ENCODE measurements at regions not wholly inside any gene's neighbourhood (a gene's known extent, or its start where the extent isn't known, plus 50 kb on each side); places are given as distances from the start of the nearest gene placed in this dataset.

DNA sequence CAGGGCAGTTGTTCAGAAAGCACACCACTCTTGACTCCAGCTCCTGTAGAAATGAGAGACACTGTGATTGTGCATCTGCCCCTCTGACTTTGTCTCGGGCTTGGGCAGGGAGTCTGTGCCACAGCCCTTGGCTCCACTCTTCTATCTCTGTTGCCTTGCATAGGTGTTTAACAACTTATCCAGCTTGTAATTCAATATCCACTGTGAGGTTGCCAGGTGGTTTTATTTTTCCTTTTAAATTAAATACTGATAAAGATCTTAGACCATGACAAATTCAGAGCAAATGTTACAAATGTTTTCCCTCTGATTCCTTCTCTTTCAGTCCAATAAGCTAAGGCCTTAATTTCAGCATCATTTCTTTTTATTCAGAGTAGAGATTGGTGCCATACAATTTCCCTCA, 421.7 kb downstream of the STK39 start:
- Histone ChIP-seq H3K9me3 (no peaks in the 10 kb centered on the region), H3K36me3 (no peaks in the 10 kb centered on the region), H3K4me3 (no peak overlapping the region), H3K4me1 (no peaks in the 10 kb centered on the region), H3K27me3 (no peaks in the 10 kb centered on the region), H3K27ac (no peak overlapping the region)
- WGBS, 2 donors: 96 to 100% methylated on average over 1 of the region's 1 CpG
- TF ChIP-seq POLR2A (IDR thresholded peaks at IDR 0.05) (no peak), EP300 (IDR thresholded peaks at IDR 0.05) (no peak)
- TF ChIP-seq, protein P1, sequence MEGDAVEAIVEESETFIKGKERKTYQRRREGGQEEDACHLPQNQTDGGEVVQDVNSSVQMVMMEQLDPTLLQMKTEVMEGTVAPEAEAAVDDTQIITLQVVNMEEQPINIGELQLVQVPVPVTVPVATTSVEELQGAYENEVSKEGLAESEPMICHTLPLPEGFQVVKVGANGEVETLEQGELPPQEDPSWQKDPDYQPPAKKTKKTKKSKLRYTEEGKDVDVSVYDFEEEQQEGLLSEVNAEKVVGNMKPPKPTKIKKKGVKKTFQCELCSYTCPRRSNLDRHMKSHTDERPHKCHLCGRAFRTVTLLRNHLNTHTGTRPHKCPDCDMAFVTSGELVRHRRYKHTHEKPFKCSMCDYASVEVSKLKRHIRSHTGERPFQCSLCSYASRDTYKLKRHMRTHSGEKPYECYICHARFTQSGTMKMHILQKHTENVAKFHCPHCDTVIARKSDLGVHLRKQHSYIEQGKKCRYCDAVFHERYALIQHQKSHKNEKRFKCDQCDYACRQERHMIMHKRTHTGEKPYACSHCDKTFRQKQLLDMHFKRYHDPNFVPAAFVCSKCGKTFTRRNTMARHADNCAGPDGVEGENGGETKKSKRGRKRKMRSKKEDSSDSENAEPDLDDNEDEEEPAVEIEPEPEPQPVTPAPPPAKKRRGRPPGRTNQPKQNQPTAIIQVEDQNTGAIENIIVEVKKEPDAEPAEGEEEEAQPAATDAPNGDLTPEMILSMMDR (IDR thresholded peaks at IDR 0.05): no peak
- no peak for DNase-seq (ENCODE audit: low spot score in 2 of 2)

DNA sequence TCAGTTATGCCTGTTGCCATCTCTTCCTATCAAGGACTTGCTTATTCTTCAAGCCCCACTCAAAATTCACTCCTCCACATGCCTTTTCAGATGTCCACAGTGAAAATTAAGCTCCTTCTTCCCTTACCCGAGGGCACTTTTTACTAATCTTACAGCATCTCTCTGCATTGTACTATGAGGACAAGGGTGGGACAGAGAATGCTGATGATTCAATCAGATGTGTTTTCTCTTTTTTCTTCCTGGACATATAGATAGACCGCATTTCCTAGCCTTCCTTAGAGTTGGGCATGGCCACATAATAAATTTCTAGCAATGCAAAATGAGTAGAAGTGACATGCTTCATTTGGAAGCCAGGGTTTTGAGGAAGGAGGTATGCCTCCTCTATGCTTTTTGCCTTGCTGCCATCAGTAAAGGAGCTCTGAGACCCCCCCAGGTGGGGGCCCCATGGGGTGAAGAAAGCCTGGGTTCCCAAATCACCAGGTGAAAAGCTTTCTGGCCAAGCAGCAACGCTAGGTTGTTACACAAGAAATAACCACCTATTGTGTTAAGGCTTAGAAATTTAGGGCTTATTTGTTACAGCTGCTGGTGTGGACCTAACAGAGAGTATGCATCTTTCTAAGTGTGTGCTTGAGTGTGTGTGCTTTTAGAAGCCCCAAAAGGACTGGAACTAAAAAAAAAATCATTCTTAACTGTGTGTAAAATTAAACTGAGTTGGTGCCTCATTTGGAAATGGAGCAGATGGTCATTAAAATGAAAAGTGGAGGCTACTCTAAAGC, 424.5 kb downstream of the STK39 start:
- Histone ChIP-seq H3K27ac (no peak overlapping the region), H3K27me3 (no peaks in the 10 kb centered on the region), H3K4me3 (no peak overlapping the region), H3K9me3 (no peaks in the 10 kb centered on the region), H3K4me1 (no peaks in the 10 kb centered on the region), H3K36me3 (no peaks in the 10 kb centered on the region)
- TF ChIP-seq POLR2A (IDR thresholded peaks at IDR 0.05) (no peak), EP300 (IDR thresholded peaks at IDR 0.05) (no peak)
- TF ChIP-seq, protein P1 (IDR thresholded peaks at IDR 0.05): no peak
- DNase-seq (ENCODE audit: low spot score in 2 of 2): no peak
- WGBS, 2 donors: 89 to 93% methylated on average over 3 of the region's 3 CpGs

DNA sequence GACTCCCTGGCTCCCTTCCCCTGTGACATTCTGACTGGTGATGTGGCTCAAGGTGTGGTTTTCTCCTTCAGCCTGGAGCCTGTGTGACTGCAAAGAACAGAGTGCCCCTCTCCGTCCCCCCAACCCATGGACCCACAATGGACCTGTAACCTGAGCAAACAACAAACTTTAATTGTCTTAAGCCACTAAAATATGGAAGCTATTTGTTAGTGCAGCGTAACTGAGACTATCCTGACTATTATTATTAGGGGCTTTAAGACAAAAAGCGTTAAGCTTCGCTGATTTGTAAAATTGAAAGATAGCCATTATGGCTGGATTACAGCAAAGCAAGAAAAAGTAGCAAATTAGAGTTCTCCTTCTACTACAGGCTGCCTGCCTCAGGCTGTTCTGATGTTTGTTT, 426.9 kb downstream of the STK39 start:
- Histone ChIP-seq H3K27me3 (no peaks in the 10 kb centered on the region), H3K36me3 (no peaks in the 10 kb centered on the region), H3K4me3 (no peak overlapping the region), H3K27ac (no peak overlapping the region), H3K9me3 (no peaks in the 10 kb centered on the region), H3K4me1 (no peaks in the 10 kb centered on the region)
- DNase-seq (ENCODE audit: low spot score in 2 of 2): no peak
- TF ChIP-seq, protein P1 (IDR thresholded peaks at IDR 0.05): no peak
- TF ChIP-seq EP300 (IDR thresholded peaks at IDR 0.05): no peak
- TF ChIP-seq POLR2A (IDR thresholded peaks at IDR 0.05): no peak
- WGBS, 2 donors: 88 to 91% methylated on average over 4 of the region's 4 CpGs

DNA sequence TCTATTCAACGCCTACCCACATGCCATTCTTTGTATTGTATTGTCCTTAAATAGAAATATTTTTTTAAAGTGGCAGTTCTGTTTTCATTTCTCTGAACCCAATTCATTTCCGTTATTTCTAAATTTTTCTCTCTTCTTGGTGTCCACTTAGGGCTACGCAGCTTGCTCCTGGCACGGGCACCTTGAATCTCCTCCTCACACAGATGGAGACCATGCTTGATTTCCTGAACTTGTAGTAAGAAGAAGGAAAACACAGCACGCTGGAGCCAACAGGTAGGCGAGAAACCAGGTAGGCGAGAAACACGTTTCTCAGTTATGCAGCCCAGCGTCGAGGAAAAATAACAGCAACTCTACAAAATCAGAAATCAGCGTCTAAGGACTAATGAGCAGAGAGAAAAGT, 428.9 kb downstream of the STK39 start:
- no peaks in the 10 kb centered on the region for H3K27me3 ChIP-seq
- H3K36me3 ChIP-seq: no peaks in the 10 kb centered on the region
- DNase-seq (ENCODE audit: low spot score in 2 of 2): no peak
- no peaks in the 10 kb centered on the region for H3K4me1 ChIP-seq
- WGBS, 2 donors: 84 to 96% methylated on average over 11 of the region's 11 CpGs
- no peaks in the 10 kb centered on the region for H3K9me3 ChIP-seq
- no peak overlapping the region for H3K27ac ChIP-seq
- TF ChIP-seq EP300 (IDR thresholded peaks at IDR 0.05) (no peak), POLR2A (IDR thresholded peaks at IDR 0.05) (no peak)
- H3K4me3 ChIP-seq: no peak overlapping the region

DNA sequence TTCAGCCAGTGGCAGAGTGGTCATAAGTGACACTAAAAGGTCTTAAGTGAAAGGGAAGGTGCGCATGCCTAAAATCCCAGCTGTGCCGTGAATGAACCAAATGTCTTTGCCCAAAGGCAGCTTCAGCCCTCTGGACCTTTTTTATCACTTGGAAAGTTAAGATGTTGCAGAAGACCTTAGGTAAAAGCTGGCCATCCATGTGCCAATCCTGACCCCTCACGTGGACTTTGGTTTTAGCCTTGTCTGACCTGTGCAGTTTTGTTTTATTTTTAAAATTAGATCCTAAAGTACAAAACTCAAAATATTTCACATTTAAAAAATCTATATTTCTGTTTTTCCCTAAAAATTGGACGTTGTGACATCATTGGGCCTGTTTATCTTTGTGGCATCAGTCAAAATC, 429.5 kb downstream of the STK39 start:
- DNase-seq (ENCODE audit: low spot score in 2 of 2): no peak
- TF ChIP-seq EP300 (IDR thresholded peaks at IDR 0.05) (no peak), POLR2A (IDR thresholded peaks at IDR 0.05) (no peak)
- TF ChIP-seq, protein P1 (IDR thresholded peaks at IDR 0.05): no peak
- Histone ChIP-seq H3K36me3 (no peaks in the 10 kb centered on the region), H3K27me3 (no peaks in the 10 kb centered on the region), H3K4me3 (no peak overlapping the region), H3K9me3 (no peaks in the 10 kb centered on the region), H3K4me1 (no peaks in the 10 kb centered on the region), H3K27ac (no peak overlapping the region)
- WGBS, 2 donors: 68 to 91% methylated on average over 4 of the region's 4 CpGs
